ENCODE measurements at regions not wholly inside any gene's neighbourhood (a gene's known extent, or its start where the extent isn't known, plus 50 kb on each side); places are given as distances from the start of the nearest gene placed in this dataset.

DNA sequence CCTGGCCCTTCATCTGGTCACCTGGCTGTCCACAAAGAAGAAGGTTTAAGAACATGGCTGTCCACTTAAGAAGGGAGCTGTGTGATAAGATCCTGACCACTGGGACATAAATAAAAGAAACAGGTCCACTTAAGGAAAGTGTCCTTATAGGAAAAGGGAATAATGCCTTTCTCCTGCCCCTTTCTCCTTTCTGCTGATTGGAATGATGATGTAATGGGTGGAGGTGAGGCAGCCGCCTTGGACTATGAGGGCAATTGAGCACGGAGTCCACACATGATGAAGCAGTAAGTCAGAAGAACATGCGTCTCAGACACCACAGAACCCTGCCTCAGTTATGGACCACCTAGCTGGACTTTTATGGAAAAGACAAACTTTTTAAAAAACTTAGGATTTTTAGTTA lies 401.1 kb downstream of the SHANK2 start (continued):
- TF ChIP-seq, protein P1, sequence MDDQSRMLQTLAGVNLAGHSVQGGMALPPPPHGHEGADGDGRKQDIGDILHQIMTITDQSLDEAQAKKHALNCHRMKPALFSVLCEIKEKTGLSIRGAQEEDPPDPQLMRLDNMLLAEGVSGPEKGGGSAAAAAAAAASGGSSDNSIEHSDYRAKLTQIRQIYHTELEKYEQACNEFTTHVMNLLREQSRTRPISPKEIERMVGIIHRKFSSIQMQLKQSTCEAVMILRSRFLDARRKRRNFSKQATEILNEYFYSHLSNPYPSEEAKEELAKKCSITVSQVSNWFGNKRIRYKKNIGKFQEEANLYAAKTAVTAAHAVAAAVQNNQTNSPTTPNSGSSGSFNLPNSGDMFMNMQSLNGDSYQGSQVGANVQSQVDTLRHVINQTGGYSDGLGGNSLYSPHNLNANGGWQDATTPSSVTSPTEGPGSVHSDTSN (IDR thresholded peaks at IDR 0.05) = no peak
- no peak for TF ChIP-seq NFIC (IDR thresholded peaks at IDR 0.05; ENCODE audit: borderline replicate concordance)

GRCh38 chr11:70851907-70852306 lies 400.5 kb downstream of the SHANK2 start:
- Histone ChIP-seq H4K20me1 (ENCODE audit: insufficient read depth) (no peaks in the 10 kb centered on the region), H3K4me3 (ENCODE audit: low read depth in 2 of 2, low read length in 1 of 2) (no peak overlapping the region), H3K27me3 (ENCODE audit: insufficient read depth) (no peaks in the 10 kb centered on the region), H3K27ac (ENCODE audit: low read depth in 2 of 2, low read length in 1 of 2) (no peak overlapping the region), H3K9me3 (no peaks in the 10 kb centered on the region), H3F3A (replicated peaks; ENCODE audit: insufficient read depth) (no peaks in the 10 kb centered on the region), H3K9ac (no peak overlapping the region), H3K4me1 (ENCODE audit: control insufficient read depth in 1 of 2, insufficient read depth in 2 of 2, low read depth in 1 of 2, low read length in 1 of 2) (peaks cover 0 to 15% of the 10 kb centered on the region in 2 experiments; a peak in 2 of 4 replicates), H3K36me3 (replicated peaks in 1 of 2; ENCODE audit: control insufficient read depth in 1 of 2, insufficient read depth in 2 of 2, low read length in 1 of 2) (no peaks in the 10 kb centered on the region), H3K4me2 (no peak overlapping the region), H3K9me2 (no peaks in the 10 kb centered on the region), H3K79me2 (ENCODE audit: insufficient read depth) (no peaks in the 10 kb centered on the region), H2AFZ (ENCODE audit: low read depth) (no peak overlapping the region)
- DNase-seq = no peak
- ChIA-PET POLR2A (no interaction called here), CTCF (no interaction called here)
- TF ChIP-seq, protein P1 (IDR thresholded peaks at IDR 0.05) = no peak
- TF ChIP-seq MEF2A (IDR thresholded peaks at IDR 0.05; ENCODE audit: borderline replicate concordance, low read depth) = no peak
- TF ChIP-seq TAF1 (IDR thresholded peaks at IDR 0.05; ENCODE audit: borderline replicate concordance, low read depth, low read length) = no peak
- no peak for TF ChIP-seq RXRA (IDR thresholded peaks at IDR 0.05; ENCODE audit: borderline replicate concordance, low read depth)
- no peak for TF ChIP-seq JUND (IDR thresholded peaks at IDR 0.05)
- TF ChIP-seq YY1 (IDR thresholded peaks at IDR 0.05; ENCODE audit: low read depth) = no peak
- no peak for TF ChIP-seq SMC3 (IDR thresholded peaks at IDR 0.05; ENCODE audit: low read depth, low read length)
- no peak for TF ChIP-seq MXI1 (IDR thresholded peaks at IDR 0.05; ENCODE audit: low read depth, low read length)
- TF ChIP-seq, protein P2, sequence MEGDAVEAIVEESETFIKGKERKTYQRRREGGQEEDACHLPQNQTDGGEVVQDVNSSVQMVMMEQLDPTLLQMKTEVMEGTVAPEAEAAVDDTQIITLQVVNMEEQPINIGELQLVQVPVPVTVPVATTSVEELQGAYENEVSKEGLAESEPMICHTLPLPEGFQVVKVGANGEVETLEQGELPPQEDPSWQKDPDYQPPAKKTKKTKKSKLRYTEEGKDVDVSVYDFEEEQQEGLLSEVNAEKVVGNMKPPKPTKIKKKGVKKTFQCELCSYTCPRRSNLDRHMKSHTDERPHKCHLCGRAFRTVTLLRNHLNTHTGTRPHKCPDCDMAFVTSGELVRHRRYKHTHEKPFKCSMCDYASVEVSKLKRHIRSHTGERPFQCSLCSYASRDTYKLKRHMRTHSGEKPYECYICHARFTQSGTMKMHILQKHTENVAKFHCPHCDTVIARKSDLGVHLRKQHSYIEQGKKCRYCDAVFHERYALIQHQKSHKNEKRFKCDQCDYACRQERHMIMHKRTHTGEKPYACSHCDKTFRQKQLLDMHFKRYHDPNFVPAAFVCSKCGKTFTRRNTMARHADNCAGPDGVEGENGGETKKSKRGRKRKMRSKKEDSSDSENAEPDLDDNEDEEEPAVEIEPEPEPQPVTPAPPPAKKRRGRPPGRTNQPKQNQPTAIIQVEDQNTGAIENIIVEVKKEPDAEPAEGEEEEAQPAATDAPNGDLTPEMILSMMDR (IDR thresholded peaks at IDR 0.05) = no peak
- TF ChIP-seq USF1 (IDR thresholded peaks at IDR 0.05; ENCODE audit: borderline replicate concordance, low read depth) = no peak
- no peak for TF ChIP-seq SIN3A (IDR thresholded peaks at IDR 0.05; ENCODE audit: borderline replicate concordance, low read depth, low read length)
- 50% methylated on average over 10 of the region's 10 CpGs for WGBS (ENCODE audit: low lambda C conversion rate)

All from SK-N-SH (cell line).